Stimulated activated CD8-positive, alpha-beta memory T cell treated with anti-CD3 and anti-CD28 coated beads, Interleukin-4, amount 100 ng/mL, for 4 hours (primary cell): ENCODE measurements at regions not wholly inside any gene's neighbourhood (a gene's known extent, or its start where the extent isn't known, plus 50 kb on each side); places are given as distances from the start of the nearest gene placed in this dataset.
"Not testable (repeated sequence)": the region's sequence is repeated elsewhere in the genome, so short reads cannot be mapped to it uniquely, and the experiment has no call there.

ENCODE experiments used
- DNase-seq, 2 donors: peaks; one replicate each; pipeline ENCODE4 v3.0.0-alpha.2; 2020; ENCODE audit warnings: low read depth in 2 of 2, low spot score in 1 of 2

- DNase-seq: no peak
Measured at GRCh38 chr2:106261871-106262321, 67.8 kb upstream of the UXS1 start.

GRCh38 chr2:106258859-106259258 lies 64.8 kb upstream of the UXS1 start:
- DNase-seq: not testable (repeated sequence)

- no peak for DNase-seq
Measured at GRCh38 chr2:106257830-106258229, 63.7 kb upstream of the UXS1 start.

- no peak for DNase-seq
Measured at GRCh38 chr2:106257135-106257534, 63.0 kb upstream of the UXS1 start.

- not testable (repeated sequence) for DNase-seq
Measured at GRCh38 chr2:106249157-106249828, 55.2 kb upstream of the UXS1 start.

GRCh38 chr2:106248548-106249151 lies 54.5 kb upstream of the UXS1 start:
- DNase-seq: not testable (repeated sequence)
